GM21619 (cell line): ENCODE measurements at regions not wholly inside any gene's neighbourhood (a gene's known extent, or its start where the extent isn't known, plus 50 kb on each side); places are given as distances from the start of the nearest gene placed in this dataset.

ENCODE experiments used
- ATAC-seq: cut with Tn5 transposase; IDR thresholded peaks from one replicate; pipeline ENCODE4 v1.9.1; 2021; ENCODE audit not compliant: unreplicated experiment

DNA sequence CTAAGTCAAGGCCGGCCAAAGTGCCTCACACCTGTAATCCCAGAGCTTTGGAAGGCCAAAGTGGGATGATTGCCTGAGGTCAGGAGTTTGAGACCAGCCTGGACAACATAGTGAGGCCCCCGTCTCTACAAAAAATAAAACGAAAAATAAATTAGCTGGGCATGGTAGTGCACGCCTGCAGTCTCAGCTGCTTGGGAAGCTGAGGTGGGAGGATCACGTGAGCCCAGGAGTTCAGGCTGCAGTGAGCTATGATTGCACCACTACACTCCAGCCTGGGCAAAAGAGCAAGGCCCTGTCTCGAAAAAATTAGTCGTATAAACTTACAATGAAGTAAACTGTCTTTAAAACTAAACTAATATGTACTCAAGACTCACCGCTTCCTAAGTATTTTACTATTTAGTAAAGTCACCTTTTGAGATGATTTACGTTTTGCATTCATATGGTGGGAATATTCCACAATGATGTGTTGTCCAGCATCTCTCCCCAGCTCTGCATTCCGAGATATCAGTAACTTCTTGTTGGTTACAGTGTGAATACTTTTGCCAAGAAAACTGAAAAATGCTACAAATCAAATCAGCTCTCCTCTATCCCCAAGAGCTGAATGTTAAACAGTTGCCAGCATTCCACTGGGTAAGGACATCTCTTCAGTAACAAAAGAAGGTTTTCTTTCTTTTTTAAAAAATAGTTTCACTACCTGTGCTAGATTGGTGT is 84.9 kb upstream of the C21orf91 start:
- ATAC-seq, result no peak

DNA sequence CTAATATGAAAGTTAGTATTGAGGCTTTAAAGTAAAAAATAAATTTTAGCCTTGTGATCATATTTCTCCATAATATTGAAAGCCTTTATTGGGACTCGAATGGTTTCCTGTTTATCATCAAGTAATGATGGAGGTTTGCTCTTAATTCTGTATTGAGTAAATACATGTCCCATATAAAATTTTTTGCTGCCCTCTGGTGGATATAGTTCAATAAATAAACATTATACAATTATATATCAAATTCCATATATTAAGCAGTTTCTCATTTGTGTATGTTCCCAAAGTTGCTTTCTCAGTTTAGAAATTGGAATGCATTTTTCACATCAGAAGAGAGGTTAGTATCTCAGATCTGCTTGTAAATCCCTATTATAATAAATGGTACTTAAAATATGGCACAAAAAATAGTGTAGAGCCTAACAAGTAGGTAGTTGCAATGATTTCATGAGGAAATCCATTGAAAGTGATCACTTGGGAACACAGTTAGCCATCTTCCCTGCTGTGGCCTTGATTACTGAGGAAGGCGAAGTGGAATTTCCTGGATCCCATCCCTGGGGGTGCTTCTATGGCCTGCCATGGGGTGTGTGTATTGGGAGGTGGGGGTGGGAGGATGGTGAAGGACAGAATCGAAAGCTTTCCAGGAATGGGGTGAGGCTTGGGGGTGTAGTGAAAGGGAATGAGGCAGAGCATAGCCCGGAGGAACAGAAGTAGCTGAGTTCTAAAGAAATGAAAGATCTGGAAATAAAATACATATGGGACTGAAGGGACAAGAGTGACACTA is 84.1 kb upstream of the C21orf91 start:
- no peak for ATAC-seq

DNA sequence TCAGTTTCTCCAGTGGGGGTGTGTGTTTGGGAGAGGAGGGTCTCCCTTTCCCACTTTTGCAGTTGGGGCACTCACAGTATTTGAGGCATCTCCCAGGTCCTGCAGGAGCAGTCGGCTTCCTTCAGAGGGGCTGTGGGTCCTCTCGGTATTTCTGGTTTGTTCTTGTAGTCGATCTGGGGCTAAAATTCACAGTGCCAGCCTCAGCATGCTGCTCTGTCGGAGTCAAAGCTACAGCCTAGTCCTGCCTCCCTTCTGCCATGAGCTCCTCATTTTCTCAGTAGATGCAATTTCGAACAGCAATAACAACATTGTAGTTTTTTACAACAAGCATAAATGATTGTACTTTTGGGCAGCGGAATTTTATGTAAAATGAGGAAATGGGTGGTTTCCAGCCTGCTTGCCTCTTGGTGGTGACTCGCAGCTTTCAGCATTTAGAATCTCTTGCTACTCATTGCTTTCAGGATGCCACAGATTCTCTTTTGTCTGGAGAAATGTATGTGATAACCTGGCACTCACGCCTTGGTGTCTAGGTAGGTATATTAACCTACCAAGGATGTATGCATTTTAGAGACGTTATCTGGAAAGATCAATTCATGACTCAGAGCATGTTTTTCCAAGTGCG is 82.4 kb upstream of the C21orf91 start:
- ATAC-seq, result no peak

DNA sequence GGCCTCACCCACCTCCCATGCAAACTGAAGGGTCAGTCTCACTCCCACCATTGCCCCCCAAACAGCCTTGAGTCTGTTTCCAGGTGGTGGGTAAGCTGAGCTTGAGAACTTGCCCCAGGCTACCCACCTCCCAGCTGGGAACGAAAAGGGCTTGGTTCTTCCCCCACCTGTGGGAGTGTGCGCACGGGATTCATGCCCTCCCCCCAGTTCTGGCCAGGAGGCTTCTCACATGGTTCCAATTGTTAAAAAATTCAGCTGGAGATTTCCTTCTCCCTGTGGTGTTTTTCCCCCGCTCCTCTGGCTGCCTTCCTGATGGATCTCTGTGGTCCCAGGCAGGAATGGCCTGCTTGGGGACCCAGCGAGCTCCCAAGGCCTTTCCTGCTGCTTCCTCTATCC is 81.8 kb upstream of the C21orf91 start:
- ATAC-seq, result no peak

DNA sequence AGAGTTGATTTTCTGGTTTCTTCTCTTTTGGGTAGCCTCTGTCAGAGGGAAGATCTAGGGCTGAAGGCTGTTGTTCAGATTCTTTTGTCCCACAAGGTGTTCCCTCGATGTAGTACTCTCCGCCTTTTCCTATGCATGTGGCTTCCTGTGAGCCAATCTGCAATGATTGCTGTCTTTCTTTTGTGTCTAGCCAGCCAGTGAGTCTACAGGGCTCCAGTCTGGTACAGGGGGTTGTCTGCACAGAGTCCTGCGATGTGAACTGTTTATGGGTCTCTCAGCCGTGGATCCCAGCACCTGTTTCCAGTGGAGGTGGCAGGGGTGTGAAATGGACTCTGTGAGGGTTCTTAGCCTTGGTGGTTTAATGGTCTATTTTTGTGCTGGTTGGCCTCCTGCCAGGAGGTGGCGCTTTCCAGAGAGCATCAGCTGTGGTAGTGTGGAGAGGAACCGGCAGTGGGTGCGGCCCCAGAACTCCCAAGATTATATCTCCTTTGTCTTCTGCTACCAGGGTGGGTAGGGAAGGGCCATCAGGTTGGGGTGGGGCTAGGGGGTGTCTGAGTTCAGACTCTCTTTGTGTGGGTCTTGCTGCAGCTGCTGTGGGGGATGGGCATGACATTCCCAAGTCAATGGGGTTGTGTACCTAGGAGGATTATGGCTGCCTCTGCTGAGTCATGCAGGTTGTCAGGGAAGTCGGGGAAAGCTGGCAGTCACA is 81.3 kb upstream of the C21orf91 start:
- no peak for ATAC-seq

DNA sequence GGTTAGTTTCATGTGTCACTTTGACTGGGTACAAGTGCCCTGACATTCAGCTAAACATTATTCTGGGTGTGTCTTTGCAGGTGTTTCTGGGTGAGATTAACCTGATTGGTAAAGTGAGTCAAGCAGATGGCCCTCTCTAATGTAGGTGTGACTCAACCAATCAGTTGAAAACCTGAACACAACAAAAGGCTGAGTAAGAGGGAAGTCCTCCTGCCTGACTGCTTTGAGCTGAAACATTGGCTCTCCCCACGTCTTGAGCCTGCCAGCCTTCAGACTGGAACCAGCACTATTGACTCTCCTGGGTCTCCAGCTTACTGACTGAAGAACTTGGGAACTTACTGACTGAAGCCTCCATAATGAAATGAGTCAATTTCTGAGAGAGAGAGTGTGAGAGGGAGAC is 70.0 kb upstream of the C21orf91 start:
- no peak for ATAC-seq

DNA sequence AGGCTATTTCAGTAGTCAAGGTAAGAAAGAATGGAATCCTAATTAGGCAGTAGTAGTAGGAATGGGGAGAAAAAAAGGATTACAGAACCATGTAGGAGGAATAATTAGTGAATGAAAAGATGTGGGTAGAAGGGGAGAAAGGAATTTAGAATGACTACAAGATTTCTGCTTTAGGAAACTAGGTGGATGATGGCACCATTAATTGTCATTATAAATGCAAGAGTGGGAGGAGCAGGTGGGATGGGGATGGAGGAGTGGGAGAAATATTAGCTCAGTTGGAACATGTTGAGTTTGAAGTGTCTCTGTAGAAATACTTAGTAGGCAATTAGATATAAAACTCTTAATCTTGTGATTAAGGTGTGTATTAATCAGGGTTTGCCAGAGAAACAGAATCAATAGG is 50.0 kb upstream of the C21orf91 start:
- ATAC-seq, result no peak
